ENCODE measurements at regions not wholly inside any gene's neighbourhood (a gene's known extent, or its start where the extent isn't known, plus 50 kb on each side); places are given as distances from the start of the nearest gene placed in this dataset.

GRCh38 chr11:32172848-32173834, 82.3 kb downstream of the RCN1 start:
- no peak for TF ChIP-seq POLR2A (IDR thresholded peaks at IDR 0.05)
- TF ChIP-seq, protein P1, sequence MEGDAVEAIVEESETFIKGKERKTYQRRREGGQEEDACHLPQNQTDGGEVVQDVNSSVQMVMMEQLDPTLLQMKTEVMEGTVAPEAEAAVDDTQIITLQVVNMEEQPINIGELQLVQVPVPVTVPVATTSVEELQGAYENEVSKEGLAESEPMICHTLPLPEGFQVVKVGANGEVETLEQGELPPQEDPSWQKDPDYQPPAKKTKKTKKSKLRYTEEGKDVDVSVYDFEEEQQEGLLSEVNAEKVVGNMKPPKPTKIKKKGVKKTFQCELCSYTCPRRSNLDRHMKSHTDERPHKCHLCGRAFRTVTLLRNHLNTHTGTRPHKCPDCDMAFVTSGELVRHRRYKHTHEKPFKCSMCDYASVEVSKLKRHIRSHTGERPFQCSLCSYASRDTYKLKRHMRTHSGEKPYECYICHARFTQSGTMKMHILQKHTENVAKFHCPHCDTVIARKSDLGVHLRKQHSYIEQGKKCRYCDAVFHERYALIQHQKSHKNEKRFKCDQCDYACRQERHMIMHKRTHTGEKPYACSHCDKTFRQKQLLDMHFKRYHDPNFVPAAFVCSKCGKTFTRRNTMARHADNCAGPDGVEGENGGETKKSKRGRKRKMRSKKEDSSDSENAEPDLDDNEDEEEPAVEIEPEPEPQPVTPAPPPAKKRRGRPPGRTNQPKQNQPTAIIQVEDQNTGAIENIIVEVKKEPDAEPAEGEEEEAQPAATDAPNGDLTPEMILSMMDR (IDR thresholded peaks at IDR 0.05 in 4 of 5, conservative IDR thresholded peaks at IDR 0.05 in 1 of 5), result peak in 3 of 5 experiments; percentile 49 to 53 (median 51)

Measured in gastrocnemius medialis (tissue), 4 donors.